Esophagus muscularis mucosa (tissue), 4 donors: ENCODE measurements at regions not wholly inside any gene's neighbourhood (a gene's known extent, or its start where the extent isn't known, plus 50 kb on each side); places are given as distances from the start of the nearest gene placed in this dataset.
"Not testable (repeated sequence)": the region's sequence is repeated elsewhere in the genome, so short reads cannot be mapped to it uniquely, and the experiment has no call there.

Experiments used
- DNase-seq: peaks from one replicate; pipeline ENCODE4 v3.0.0-alpha.2; 2017; ENCODE audit errors: extremely low spot score
- H3K27ac ChIP-seq, 4 donors: fragments of 200-600 bp; sonication (generic); replicated peaks in 1 of 4; 1 replicate in 3 of 4; 2 replicates in 1 of 4; pipeline ENCODE4 v1.5.1; 2016 to 2019; ENCODE audit warnings: mild to moderate bottlenecking in 1 of 4
- H3K27me3 ChIP-seq, 4 donors: fragments of 200-600 bp; sonication (generic); one replicate each; pipeline versions ENCODE4 v1.5.1 to v1.6.0; 2016 to 2019
- H3K36me3 ChIP-seq, 4 donors: fragments of 200-600 bp; sonication (generic); one replicate each; pipeline ENCODE4 v1.5.1; 2016 to 2019
- H3K4me1 ChIP-seq, 4 donors: fragments of 200-600 bp; sonication (generic); one replicate each; pipeline ENCODE4 v1.5.1; 2016 to 2019
- H3K4me3 ChIP-seq, 4 donors: fragments of 200-600 bp; sonication (generic); 1 replicate in 2 of 4; 2 replicates in 2 of 4; pipeline ENCODE4 v1.5.1; 2016 to 2019; ENCODE audit warnings: mild to moderate bottlenecking in 4 of 4, moderate library complexity in 1 of 4
- H3K9me3 ChIP-seq, 4 donors: fragments of 200-600 bp; sonication (generic); 1 replicate in 3 of 4; 2 replicates in 1 of 4; pipeline ENCODE4 v1.5.1; 2016 to 2019
- CTCF ChIP-seq, 3 experiments: fragments of 200-600 bp in 2 of 3; fragments of 450-650 bp in 1 of 3; sonication (generic) in 2 of 3; IDR thresholded peaks; one replicate each; pipeline ENCODE4 v1.5.1; 2017 to 2019; ENCODE audit warnings: antibody characterized with exemption in 3 of 3, mild to moderate bottlenecking in 2 of 3, moderate library complexity in 1 of 3
- EP300 ChIP-seq: sonication (generic); formaldehyde crosslinking; IDR thresholded peaks from one replicate; pipeline ENCODE4 v1.6.1; 2017; ENCODE audit warnings: antibody characterized with exemption
- POLR2A ChIP-seq: fragments of 450-650 bp; IDR thresholded peaks from one replicate; pipeline ENCODE4 v1.6.1; 2017; ENCODE audit warnings: antibody characterized with exemption, moderate library complexity, mild to moderate bottlenecking, low read depth
- POLR2AphosphoS5 ChIP-seq, 2 donors: sonication (generic); formaldehyde crosslinking; IDR thresholded peaks; one replicate each; pipeline ENCODE4 v1.6.1; 2017; ENCODE audit warnings: antibody characterized with exemption in 2 of 2
- WGBS: methylation state at CpG from one replicate; pipeline ENCODE4 v1.1.5; 2018; 5-methylcytosine and 5-hydroxymethylcytosine counted together
- intact Hi-C: fragments of 100-400 bp; cut with DNase I; formaldehyde crosslinking; loops from one replicate; pipeline ENCODE4 v1.15.1; 2023

- H3K9me3 ChIP-seq: no peaks in the 10 kb centered on the region
- intact Hi-C loops: no loop called here
Measured at GRCh38 chr9:82052081-82052480, 63.5 kb downstream of the SPATA31D1 start.

GRCh38 chr9:82054264-82055015, 65.9 kb downstream of the SPATA31D1 start:
- no peak overlapping the region for H3K27ac ChIP-seq
- H3K27me3 ChIP-seq: no peaks in the 10 kb centered on the region
- no peaks in the 10 kb centered on the region for H3K36me3 ChIP-seq
- TF ChIP-seq POLR2A: no peak
- no peak for TF ChIP-seq POLR2AphosphoS5 (IDR thresholded peaks at IDR 0.05)
- no peak for TF ChIP-seq EP300
- TF ChIP-seq CTCF (IDR thresholded peaks at IDR 0.05): no peak
- H3K9me3 ChIP-seq: no peaks in the 10 kb centered on the region
- intact Hi-C loops: no loop called here
- DNase-seq: no peak
- H3K4me3 ChIP-seq: no peak overlapping the region
- WGBS: 97% methylated on average over 11 of the region's 26 CpGs
- no peaks in the 10 kb centered on the region for H3K4me1 ChIP-seq

More at GRCh38 chr9:82052081-82052480, 63.5 kb downstream of the SPATA31D1 start:
- Histone ChIP-seq H3K4me3 (no peak overlapping the region), H3K27ac (no peak overlapping the region), H3K27me3 (no peaks in the 10 kb centered on the region), H3K4me1 (no peaks in the 10 kb centered on the region), H3K36me3 (no peaks in the 10 kb centered on the region)
- no peak for DNase-seq
- TF ChIP-seq CTCF (IDR thresholded peaks at IDR 0.05): no peak
- no peak for TF ChIP-seq POLR2AphosphoS5 (IDR thresholded peaks at IDR 0.05)
- no peak for TF ChIP-seq POLR2A

GRCh38 chr9:82057805-82058204, 69.2 kb downstream of the SPATA31D1 start:
- no peaks in the 10 kb centered on the region for H3K4me1 ChIP-seq
- no peak overlapping the region for H3K27ac ChIP-seq
- H3K27me3 ChIP-seq: no peaks in the 10 kb centered on the region
- 70% methylated on average over 4 of the region's 5 CpGs for WGBS
- H3K9me3 ChIP-seq: no peaks in the 10 kb centered on the region
- intact Hi-C loops: no loop called here
- no peak for DNase-seq
- H3K36me3 ChIP-seq: no peaks in the 10 kb centered on the region
- no peak overlapping the region for H3K4me3 ChIP-seq
- TF ChIP-seq POLR2A: no peak
- no peak for TF ChIP-seq CTCF (IDR thresholded peaks at IDR 0.05)
- TF ChIP-seq EP300: no peak
- no peak for TF ChIP-seq POLR2AphosphoS5 (IDR thresholded peaks at IDR 0.05)

- intact Hi-C loops: not testable (repeated sequence)
Measured at GRCh38 chr9:82061801-82062200, 73.2 kb downstream of the SPATA31D1 start.

GRCh38 chr9:82062245-82062644, 73.7 kb downstream of the SPATA31D1 start:
- no peak for DNase-seq
- WGBS: 82% methylated on average over 12 of the region's 12 CpGs

More at GRCh38 chr9:82061801-82062200, 73.2 kb downstream of the SPATA31D1 start:
- H3K36me3 ChIP-seq, H3K27ac ChIP-seq, H3K4me3 ChIP-seq, H3K9me3 ChIP-seq, DNase-seq, H3K4me1 ChIP-seq, H3K27me3 ChIP-seq: not testable (repeated sequence)
- WGBS: 89% methylated on average over 7 of the region's 7 CpGs

More at GRCh38 chr9:82062245-82062644, 73.7 kb downstream of the SPATA31D1 start:
- Histone ChIP-seq H3K27me3 (no peaks in the 10 kb centered on the region), H3K4me3 (no peak overlapping the region), H3K9me3 (no peaks in the 10 kb centered on the region), H3K27ac (no peak overlapping the region), H3K36me3 (no peaks in the 10 kb centered on the region), H3K4me1 (no peaks in the 10 kb centered on the region)
- intact Hi-C loops: no loop called here
- TF ChIP-seq POLR2AphosphoS5 (IDR thresholded peaks at IDR 0.05) (no peak), CTCF (IDR thresholded peaks at IDR 0.05) (no peak), EP300 (no peak), POLR2A (no peak)
